ENCODE measurements at regions not wholly inside any gene's neighbourhood (a gene's known extent, or its start where the extent isn't known, plus 50 kb on each side); places are given as distances from the start of the nearest gene placed in this dataset.

DNA sequence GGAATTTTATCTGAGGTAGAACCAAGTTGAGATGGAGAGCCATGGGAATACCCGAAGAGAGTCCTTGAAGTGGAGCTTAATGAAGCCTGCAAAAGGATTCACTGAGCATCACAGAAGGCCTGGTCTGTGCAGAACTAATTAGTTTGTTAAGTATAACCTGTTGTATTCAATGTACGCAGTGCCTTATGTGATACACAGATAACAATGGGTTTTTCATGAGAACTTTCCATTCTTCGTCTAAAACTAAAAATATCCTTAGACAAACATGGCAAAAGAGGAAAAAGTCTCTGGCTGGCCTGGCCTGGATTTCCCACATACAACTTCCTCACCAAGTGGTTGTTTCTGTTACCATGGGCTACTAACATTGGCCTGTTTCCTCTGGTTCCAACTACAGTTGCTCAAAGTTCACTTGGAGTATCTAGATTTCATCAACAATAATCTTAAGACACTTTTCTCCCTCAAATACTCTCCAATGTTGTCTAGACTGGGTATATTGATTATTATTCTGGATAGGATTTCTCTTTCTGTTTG, 237.6 kb upstream of the ZNF462 start:
- no peak for DNase-seq

DNA sequence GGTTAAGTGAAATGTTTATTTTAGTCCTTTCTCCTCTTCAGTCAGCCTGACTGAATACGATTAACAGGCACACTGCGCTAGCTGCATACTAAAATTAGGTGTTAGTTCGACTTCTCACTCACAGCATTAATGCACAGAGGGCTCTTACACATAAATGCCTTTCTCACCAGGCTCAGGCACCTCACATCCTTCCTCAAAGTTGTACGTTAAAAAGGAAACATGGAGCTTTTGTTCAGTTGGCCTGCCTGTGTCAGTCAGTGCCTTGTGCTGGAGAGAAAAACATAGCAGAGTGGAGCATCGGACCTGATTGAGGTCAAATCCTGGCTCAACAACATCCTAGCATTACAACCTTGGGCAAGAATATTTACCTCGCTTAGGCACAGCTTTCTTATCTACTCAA, 236.0 kb upstream of the ZNF462 start:
- no peak for DNase-seq

DNA sequence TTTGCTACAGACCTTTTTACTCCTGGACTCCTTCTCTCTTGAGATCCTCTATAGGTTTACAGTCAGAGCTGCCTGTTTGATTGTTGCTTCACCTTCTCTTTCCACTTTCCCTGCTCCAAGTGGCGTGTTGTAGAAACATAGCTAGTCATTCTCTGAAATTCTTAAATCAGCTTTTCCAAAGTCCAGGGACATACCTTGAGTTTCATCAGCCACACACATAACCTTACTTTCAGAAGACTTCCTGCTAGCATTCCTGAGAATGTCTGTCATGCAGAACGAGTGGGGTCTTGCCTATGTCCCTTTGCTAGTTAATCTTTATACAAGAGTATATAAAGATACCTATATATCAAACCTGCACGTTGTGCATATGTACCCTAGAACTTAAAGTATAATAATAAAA, 230.3 kb upstream of the ZNF462 start:
- DNase-seq: no peak

DNA sequence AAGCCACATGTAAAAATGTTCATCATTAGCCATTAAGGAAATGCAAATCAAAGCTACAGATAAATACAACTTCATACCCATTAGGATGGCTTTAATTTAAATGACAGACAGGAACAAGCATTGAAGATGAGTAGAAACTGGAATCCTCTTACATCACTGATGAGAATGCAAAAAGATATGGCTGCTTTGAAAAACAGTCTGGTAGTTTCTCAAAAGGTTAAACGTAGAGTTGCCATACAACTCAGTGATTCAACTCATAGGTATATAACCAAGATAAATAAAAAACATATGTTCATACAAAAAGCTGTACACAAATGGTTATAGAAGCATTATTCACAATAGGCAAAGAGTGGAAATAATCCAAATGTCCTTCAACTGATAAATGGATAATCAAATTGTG, 228.8 kb upstream of the ZNF462 start:
- DNase-seq: no peak

DNA sequence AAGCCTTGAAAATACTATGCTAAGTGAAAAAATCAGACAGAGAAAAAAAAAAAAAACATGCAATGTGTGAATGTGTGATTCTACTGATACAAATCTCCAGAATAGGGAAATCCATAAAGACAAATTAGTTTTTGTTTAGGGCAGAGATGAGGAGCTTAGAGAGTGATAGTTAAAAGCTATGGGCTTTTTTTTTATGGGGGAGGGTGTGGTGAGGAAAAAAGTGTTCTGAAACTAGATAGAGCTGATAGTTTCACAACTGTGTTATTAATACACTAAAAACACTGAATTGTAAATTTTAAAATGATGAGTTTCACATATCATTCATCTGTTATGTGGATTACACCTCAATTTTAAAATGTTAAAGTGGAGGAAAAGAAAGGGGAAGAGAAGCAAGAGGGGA, 228.3 kb upstream of the ZNF462 start:
- DNase-seq: no peak

DNA sequence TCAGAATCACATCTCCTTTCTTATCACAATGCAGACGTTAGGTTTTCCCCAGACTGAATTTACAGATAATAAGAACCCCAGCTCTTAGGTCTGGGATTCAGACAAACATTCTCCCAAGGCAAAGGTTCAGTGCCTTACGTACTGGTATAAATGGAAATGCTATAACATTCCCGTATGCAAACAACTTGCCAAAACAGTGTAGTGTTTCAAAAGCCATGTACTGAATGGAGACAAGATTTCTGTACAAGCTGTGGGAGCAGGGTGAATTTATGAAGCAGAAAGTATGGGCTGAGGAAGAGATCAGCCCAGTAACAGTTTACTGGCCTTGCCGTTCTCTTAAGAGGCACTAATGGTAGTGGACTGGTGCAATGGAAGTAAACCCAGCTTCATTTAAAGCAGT, 225.5 kb upstream of the ZNF462 start:
- DNase-seq: no peak

DNA sequence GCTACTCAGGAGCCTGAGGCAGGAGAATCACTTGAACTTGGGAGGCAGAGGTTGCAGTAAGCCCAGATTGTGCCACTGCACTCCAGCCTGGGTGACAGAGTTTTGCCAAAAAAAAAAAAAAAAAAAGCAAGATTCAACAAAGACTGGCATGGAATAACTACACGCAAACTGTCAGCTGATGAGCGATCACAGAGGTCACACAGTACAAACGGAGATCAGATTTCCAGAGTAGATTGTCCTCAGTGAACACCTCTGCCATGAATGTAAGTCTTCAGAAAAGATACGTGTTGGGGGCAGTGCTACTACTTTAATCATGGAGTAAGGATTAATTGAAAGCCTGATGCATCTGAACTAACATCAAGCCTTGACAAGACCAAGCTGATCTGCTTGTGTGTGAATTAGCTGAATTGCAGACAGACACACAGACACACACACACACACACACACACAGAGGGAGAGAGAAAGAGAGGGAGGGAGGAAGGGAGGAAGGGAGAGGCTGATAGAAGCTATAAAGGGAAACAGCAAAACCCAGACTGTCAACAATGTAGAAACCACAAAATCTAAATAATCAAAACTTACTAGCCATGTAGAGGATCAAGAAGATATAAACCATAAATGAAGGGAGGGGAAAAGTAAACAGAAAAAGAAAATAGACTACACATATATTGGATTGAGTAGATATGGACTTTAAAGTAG, 222.9 kb upstream of the ZNF462 start:
- no peak for DNase-seq

DNA sequence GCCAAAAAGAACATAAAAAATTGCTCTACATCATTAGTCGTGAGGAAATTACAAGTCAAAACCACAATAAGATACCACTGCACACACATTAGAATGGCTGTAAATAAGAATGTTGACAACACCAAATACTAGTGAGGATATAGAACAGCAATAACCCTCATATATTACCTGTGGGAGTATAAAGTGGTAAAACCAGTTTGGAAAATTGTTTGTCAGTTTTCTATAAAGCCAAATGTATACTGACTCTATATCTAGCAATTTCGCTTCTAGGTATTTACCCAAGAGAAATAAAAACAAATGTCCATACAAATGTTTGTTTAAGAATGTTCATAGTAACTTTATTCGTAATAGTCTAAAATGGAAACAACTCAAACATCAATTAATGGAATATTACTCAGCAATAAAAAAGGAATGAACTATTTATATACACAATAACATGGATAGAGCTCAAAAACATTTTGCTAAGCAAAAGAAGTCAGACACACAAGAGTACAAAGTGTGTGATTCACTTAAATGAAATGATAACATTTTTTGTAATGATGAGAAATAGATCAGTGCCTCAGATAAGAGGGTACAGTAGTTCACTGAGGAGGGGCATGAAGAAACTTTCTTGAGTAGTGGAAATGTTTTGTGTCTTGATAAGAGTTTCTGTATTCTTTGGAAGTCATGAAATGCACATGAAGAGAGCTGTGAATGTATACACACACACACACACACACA, 219.6 kb upstream of the ZNF462 start:
- DNase-seq: no peak

DNA sequence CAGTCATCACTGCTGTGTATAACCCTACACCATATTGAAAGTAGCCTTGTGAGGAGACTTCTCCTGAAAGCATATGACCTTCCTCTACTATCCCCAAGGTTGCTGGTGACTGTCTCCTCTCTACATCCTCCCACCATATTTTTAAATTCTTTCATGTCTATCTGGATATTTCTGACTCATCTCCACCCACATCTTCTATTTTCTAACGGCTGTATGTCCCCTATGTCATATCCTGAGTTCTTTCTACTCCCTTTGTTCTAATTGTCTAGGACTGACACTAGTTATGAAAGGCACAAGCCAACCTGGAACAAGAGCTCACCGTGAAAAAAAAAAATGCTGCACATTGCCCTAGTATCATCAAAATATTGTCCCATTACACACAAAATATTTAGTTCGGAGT, 218.3 kb upstream of the ZNF462 start:
- DNase-seq: no peak

DNA sequence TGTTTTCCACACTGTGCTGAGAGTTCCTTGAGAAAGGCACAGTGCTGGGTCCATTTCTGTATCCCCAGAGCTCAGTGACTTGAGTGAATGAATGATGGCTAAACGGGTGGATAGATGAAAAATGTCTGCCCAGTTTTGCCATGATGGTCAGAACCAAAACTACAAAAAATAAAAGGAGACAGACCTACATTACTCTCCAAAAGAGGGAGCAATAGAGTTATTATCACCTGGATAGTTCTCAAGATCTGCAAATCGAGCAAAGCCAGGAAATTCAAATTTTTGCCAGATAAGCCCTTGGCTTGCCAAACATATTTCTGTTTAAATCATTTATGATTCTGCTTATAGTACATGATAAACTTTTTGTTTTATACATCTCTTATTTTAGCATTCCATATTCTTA, 214.2 kb upstream of the ZNF462 start:
- no peak for DNase-seq

DNA sequence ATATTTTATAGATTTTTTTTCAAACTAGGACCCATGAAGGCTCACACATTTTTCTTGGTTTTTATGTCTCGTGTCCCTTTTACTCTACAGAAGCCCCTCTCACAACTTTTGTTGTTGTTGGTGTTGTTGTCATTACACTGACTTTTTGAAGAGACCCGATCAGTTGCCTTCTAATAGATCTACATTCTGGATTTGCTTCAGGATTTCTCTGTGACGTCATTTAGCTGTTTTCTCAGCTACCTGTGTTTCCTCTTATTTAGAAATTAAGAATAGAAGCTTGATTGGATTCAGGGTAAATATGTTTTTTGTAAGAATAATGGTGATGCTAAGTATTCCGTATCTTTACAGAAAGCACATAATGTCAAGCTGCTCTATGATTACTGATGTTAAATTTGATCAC, 213.3 kb upstream of the ZNF462 start:
- DNase-seq: no peak

DNA sequence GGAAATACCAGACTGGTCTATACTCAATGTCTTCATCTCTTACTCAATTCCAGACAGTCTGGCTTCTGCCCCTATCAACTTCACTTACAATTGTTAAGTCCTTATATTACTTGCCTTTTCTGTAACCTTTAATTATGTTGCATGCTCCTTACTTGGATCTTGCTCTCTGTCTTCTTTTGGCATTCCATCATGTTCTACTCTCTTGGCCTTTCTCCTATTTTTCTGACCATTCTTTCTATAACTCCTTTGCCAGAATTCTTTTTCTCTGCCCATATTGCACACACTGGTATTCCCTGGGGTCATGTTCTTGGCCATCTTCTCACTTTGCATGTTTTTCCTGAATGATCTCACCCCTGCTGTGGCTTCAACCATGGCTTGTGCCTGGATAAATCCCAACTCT, 209.8 kb upstream of the ZNF462 start:
- DNase-seq: no peak

DNA sequence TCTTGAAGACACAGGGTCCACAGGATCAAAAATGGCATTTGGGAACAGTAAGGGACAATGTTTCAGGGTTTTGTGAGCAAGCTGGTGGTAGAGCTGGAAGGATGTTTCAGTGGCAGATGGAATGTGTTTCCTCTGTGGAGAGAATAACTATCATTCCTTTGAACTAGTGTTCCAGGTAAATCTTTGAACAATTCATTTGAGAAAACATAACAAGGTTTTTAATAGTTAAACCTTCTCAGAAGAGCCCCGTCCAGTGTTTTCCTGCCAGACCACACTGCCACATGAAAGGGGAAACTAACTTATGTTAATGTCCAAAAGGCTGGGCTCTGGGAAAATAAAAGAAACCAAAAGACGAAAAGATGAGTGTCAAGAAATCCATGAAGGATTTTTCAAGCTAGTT, 207.0 kb upstream of the ZNF462 start:
- DNase-seq: no peak

DNA sequence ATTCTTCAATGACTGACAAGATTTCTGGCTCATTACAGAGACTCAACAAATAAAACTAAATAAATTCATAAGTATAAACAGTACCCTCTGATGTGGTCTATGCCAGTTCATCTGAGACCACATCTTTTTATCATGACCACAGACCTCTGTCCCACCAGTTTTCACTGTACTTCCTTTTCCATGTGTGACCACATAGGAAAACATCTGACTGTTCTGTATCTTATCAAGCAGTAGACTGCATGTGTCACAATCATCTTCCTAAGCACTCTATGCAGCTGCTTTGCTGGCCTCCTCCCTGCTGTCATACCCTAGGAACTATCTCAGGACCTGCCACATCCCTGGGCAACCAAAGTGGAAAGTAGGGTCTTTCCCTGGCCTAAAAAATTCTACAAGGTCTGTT, 205.0 kb upstream of the ZNF462 start:
- no peak for DNase-seq

DNA sequence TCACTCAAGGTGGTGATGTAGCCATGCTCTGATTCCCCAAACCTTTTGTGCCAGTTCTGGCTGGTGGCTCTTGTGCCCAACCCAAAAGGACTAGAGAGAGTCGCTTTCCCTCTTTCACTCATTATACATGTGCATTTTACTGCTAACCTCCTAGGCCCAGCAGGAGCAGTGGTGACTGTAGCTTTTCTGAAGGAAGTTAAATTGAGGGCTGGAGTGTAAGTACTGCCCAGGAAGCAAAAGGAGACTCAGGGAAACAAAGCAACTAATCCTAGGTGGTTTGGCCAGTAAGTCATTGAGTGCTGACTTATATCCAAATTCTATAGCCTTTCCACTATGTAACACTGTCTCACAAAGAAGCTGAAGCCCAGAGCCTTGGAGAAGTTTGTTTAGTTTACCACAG, 194.4 kb upstream of the ZNF462 start:
- DNase-seq: no peak

DNA sequence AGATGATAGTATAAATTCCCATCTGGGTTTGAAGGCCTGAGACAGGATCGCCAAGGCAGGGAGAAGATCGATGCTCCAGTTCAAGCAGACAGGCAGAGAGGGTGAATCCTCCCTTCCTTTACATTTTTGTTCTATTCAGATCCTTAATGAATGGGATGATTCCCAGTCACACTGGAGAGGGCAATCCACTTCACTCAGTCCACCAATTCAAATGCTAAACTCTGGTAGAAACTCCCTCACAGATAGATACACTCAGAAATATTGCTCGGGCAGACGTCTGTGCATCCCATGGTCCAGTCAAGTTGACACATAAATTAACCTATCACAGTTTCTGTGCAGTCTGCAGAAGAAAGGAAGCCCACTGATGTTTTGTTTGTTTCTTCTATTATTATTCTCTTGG, 193.1 kb upstream of the ZNF462 start:
- no peak for DNase-seq

DNA sequence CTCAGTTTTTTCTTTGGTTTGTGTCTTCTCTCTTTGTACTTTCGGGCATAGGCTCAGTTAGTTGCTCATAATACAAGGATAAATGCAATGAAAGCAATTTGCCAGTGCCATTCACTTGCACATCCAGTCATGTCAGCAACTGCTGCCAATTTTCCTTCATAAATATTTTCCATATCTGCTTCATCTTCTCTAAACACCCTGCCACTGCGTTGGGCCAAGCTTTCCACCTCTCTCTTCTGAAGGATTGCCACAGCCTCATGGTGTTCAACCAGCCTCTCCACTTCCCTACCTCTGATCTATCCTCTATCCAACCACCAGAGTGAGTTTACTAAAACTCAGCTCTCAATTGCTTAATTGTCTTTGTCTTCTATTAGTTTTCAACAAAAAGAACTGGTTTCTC, 192.5 kb upstream of the ZNF462 start:
- no peak for DNase-seq

DNA sequence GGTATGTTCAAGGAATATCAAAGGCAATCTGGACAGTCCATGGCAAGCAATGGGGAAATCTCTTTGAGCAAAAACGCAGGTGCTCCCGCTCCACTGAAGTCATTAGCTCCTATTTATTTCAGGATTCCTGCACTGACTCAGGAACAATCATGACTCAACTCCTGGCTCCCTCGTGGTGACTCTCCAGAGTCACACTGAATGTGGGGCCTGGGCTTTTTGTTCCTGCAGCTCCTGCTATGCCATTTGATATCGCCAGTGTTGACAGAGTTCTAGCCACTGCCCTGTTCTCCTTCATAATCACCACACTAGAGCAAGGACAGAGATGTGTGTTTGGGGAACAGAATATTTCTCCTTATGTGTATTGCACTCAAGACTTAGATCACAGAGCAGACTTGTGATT, 187.2 kb upstream of the ZNF462 start:
- DNase-seq: no peak

DNA sequence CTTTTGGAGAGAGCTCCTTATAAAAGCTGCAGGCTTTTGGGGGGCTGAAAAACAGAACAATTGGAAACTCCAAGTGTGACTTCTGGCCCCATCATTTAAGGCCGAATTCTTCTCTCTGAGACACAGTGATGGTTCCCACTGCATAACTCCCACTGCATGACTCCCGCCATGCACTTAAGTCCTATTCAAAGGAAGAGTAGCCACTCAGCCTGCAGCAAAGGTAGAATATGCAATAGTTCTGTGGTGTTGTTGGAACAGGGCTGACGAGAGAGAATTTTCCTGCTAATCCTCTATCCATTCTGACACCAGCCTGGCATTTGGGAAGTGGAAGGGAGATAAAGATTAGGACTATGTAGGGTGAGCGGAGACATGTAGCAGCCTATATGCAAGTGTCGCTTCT, 185.6 kb upstream of the ZNF462 start:
- DNase-seq: no peak

DNA sequence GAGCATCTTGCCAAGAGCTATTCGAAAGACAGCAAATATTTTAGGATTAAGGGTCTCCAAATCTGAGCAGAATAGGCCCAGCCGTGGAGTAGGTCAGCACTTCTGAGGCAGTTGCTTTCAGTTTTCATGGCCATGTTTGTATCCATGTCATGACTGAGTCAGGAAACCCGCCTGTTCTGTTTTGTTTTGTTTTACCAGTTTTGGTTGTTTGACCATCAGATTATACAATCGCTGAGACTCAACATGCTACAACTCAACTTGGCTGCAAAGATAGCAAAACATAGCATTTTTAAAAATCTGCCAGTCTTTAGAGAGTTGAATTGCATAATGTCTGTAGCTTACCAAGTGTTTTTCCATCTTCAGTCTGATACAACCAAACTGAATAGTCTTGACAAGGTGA, 185.1 kb upstream of the ZNF462 start:
- DNase-seq: no peak

DNA sequence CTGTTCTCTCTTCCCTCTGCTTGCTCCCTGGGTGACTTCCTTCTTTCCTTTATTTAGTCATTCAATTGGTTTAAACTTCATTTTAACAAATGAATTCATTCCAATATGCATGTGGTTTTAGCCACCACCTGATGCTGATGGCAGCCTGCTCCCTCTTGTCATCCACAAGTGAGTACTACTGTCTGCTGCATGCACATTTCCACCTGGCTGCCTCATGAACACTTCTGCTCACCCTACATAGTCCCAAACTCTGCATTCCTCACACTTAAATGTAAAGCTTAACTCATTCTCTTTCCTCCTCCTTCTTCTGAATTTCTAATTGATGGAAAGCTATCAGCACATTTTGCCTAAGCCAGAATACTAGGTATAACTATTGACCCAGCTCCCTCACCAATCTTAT, 184.7 kb upstream of the ZNF462 start:
- DNase-seq: no peak

DNA sequence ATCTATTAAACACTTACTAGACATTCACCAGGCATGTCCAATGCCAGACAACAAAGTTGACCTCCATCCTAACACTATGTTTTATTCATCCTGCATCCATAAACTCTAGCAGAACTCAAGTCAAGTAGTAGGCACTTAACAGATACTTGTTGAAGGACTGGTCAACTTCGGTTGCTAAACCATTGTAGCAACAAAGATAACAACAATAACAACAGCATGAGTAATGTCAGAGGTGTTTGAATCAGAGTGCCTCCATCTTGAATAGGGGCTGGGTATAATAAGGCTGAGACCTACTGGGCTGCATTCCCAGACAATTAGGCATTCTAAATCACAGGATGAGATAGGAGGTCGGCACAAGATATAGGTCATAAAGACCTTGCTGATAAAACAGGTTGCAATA, 180.5 kb upstream of the ZNF462 start:
- no peak for DNase-seq

DNA sequence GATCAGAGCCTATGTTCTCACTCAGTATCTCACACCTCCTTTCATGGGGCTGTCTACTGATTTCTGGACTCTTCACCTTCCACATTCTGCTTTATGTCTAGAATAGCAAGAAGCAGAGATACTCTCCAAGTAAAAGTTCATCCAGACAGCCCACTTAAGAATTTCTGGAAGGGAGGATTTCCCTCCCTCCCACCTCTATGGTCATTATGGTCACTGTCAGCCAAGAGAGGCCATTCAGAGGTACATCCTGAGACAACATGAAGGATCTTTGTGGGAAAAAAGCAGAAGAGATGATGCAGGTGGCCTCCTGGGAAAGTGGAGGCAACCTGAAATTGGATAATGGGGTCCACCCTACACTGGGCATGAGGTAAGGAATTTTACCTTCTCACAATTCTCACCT, 179.5 kb upstream of the ZNF462 start:
- no peak for DNase-seq

DNA sequence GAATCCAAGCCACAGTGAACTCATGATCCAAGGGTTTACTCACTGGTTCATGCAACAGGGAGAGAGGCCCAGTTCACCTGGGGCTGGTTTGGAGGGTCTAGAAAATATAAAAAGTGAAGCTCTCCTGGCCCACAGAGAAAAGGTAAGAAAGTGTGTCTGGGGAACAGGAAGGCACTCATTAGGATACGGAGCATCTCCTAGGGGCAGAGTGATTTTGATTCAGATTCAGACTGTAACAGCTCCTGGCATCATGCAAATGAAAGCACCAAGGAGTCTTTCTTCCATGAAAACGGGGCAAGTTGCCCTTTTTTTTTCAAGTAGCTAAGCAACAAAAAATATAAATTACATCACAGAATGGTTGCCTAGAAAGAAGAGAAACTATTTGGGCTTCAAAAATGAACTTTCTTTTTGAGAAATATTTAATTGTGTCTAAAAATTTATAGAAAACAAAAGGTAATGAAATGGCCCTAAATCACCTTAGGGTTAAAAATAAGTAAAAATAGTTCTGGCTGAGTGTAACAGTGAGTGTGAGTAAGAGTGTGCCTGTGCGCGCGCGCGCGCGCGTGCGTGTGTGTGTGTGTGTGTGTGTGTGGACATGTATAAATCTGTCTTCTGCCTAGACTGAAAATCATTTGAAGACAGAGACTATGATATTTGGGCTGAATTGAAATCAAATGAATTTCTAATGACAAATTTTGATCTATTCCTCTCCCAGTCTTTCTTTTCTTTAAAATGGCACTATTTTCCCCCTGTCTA, 177.8 kb upstream of the ZNF462 start:
- DNase-seq: no peak
